ENCODE measurements at regions not wholly inside any gene's neighbourhood (a gene's known extent, or its start where the extent isn't known, plus 50 kb on each side); places are given as distances from the start of the nearest gene placed in this dataset.
A peak's percentile ranks its signal among the peaks of the same experiment; 100 is the strongest.

DNA sequence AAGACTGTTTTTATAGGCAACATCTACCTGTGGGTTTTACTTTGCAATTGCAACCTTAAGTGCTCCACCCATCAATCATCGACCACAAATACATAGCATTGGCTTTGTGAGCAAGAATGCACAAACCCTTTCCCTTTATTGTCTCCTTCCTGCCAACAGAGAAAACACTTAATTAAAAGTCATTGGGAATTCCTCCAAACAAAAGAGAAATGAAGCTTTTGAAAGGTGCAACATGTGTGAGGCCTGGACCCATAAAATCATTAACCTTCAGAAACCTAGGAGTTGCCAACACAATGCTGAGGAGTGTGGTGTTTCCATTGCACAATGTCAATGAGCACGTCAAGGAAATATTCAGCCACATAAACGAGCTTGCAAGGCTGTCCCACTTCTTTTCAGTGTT is 223.2 kb downstream of the BLID start:
- no peak overlapping the region for H2AFZ ChIP-seq (ENCODE audit: low read depth, low read length, poor library complexity, severe bottlenecking)
- no peak for DNase-seq (ENCODE audit: low read depth, low spot score)
- no peaks in the 10 kb centered on the region for H3K9me2 ChIP-seq (ENCODE audit: insufficient read depth)
- no peak overlapping the region for H3K4me3 ChIP-seq (replicated peaks in 1 of 2; ENCODE audit: low read depth in 1 of 2, low read length in 2 of 2)
- POLR2A ChIA-PET: no interaction called here
- ATAC-seq: no peak
- RAD21 ChIA-PET (ENCODE audit: low non-redundant PET in 1 of 2, low total read pairs in 2 of 2, uncharacterized antibody in 2 of 2, unreplicated experiment in 2 of 2): interaction anchor here in 1 of 2 experiments (0.6 kb wide), 1 partner anchor 178 kb away, joined by 6 read pairs; no protein-coding TSS in a partner anchor
- no TSS peak for BruUV-seq (replicated peaks)
- no peak overlapping the region for H3K4me2 ChIP-seq (ENCODE audit: low read length)
- TF ChIP-seq TCF7L2 (IDR thresholded peaks at IDR 0.05; ENCODE audit: borderline replicate concordance, extremely low read depth, insufficient read depth, insufficient read length) (no peak), CEBPB (IDR thresholded peaks at IDR 0.05; ENCODE audit: low read depth) (peak; percentile 63)
- intact Hi-C loops (cut with micrococcal nuclease): no loop called here
- H3K4me1 ChIP-seq (ENCODE audit: control insufficient read depth in 1 of 2, insufficient read depth in 2 of 2, low read length in 2 of 2): peaks cover 3 to 29% of the 10 kb centered on the region in 2 experiments; a peak in 2 of 4 replicates
- H3K9me3 ChIP-seq (ENCODE audit: control insufficient read depth in 1 of 2, insufficient read depth in 1 of 2, low read depth in 1 of 2, low read length in 2 of 2): no peaks in the 10 kb centered on the region
- H3K79me2 ChIP-seq (ENCODE audit: insufficient read depth, low read length): no peaks in the 10 kb centered on the region
- H3K27me3 ChIP-seq (ENCODE audit: insufficient read depth, low read length): no peaks in the 10 kb centered on the region
- H3K9ac ChIP-seq (ENCODE audit: low read length): no peak overlapping the region
- no peaks in the 10 kb centered on the region for H4K20me1 ChIP-seq (ENCODE audit: insufficient read depth)
- no peak overlapping the region for H3K27ac ChIP-seq (ENCODE audit: low read depth, low read length)
- CTCF ChIA-PET: no interaction called here
- no peaks in the 10 kb centered on the region for H3K36me3 ChIP-seq (ENCODE audit: control insufficient read depth in 1 of 2, insufficient read depth in 2 of 2, low read length in 2 of 2)

DNA sequence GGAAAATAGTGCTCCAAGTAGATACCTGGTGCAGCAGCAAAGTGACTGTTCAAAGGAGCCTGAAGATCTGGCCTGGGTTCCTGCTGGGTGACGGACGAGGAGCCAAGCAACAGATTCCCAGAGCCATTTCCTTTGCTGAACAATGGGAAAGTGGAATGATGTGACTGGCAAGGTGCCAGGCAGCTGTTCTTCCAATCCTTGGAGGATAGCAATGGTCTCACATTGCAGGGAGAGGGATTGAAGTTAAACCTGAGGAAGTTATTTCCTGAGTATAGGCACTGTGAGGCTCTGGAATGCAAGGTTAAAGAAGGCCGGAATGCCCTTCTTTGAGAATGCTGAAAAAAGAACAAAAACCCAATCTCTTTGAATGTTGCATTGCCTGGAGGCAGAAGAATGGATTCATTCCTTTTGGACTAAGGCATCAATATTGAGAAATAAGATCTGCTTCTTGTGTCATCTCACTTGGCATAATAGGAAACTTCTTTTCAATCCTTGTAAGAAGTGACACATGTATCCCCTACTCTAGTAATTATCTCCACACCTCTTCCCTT is 223.8 kb downstream of the BLID start:
- BruUV-seq (replicated peaks): no TSS peak
- TF ChIP-seq ELF1 (IDR thresholded peaks at IDR 0.05; ENCODE audit: borderline replicate concordance, low read depth) (no peak), ZFX (IDR thresholded peaks at IDR 0.05) (no peak), CBX3 (IDR thresholded peaks at IDR 0.05; ENCODE audit: low read depth) (no peak), SRF (IDR thresholded peaks at IDR 0.05; ENCODE audit: low read depth) (no peak), SP1 (IDR thresholded peaks at IDR 0.05; ENCODE audit: low read depth) (no peak), YY1 (IDR thresholded peaks at IDR 0.05; ENCODE audit: extremely low read depth, insufficient replicate concordance, low read depth, low read length) (no peak), CEBPB (IDR thresholded peaks at IDR 0.05; ENCODE audit: low read depth) (no peak), POLR2A (IDR thresholded peaks at IDR 0.05; ENCODE audit: borderline replicate concordance, extremely low read depth, insufficient read depth, insufficient read length) (no peak), POLR2AphosphoS5 (IDR thresholded peaks at IDR 0.05; ENCODE audit: low read depth, low read length) (no peak), EZH2 (IDR thresholded peaks at IDR 0.05) (no peak), RAD21 (IDR thresholded peaks at IDR 0.05; ENCODE audit: low read depth) (no peak), FOSL1 (IDR thresholded peaks at IDR 0.05; ENCODE audit: low read depth) (no peak)
- TF ChIP-seq, protein P1, sequence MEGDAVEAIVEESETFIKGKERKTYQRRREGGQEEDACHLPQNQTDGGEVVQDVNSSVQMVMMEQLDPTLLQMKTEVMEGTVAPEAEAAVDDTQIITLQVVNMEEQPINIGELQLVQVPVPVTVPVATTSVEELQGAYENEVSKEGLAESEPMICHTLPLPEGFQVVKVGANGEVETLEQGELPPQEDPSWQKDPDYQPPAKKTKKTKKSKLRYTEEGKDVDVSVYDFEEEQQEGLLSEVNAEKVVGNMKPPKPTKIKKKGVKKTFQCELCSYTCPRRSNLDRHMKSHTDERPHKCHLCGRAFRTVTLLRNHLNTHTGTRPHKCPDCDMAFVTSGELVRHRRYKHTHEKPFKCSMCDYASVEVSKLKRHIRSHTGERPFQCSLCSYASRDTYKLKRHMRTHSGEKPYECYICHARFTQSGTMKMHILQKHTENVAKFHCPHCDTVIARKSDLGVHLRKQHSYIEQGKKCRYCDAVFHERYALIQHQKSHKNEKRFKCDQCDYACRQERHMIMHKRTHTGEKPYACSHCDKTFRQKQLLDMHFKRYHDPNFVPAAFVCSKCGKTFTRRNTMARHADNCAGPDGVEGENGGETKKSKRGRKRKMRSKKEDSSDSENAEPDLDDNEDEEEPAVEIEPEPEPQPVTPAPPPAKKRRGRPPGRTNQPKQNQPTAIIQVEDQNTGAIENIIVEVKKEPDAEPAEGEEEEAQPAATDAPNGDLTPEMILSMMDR (IDR thresholded peaks at IDR 0.05 in 2 of 3, conservative IDR thresholded peaks at IDR 0.05 in 1 of 3; ENCODE audit: borderline replicate concordance in 1 of 3, insufficient read depth in 1 of 3, low read depth in 2 of 3, low read length in 2 of 3): no peak
- TF ChIP-seq, protein P2, sequence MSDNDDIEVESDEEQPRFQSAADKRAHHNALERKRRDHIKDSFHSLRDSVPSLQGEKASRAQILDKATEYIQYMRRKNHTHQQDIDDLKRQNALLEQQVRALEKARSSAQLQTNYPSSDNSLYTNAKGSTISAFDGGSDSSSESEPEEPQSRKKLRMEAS (IDR thresholded peaks at IDR 0.05): no peak
- TF ChIP-seq, protein P3, sequence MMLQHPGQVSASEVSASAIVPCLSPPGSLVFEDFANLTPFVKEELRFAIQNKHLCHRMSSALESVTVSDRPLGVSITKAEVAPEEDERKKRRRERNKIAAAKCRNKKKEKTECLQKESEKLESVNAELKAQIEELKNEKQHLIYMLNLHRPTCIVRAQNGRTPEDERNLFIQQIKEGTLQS (IDR thresholded peaks at IDR 0.05): no peak
- Histone ChIP-seq H2AFZ (ENCODE audit: low read depth, low read length, poor library complexity, severe bottlenecking) (no peak overlapping the region), H4K20me1 (ENCODE audit: insufficient read depth) (no peaks in the 10 kb centered on the region), H3K9ac (ENCODE audit: low read length) (no peak overlapping the region), H3K9me3 (ENCODE audit: control insufficient read depth in 1 of 2, insufficient read depth in 1 of 2, low read depth in 1 of 2, low read length in 2 of 2) (no peaks in the 10 kb centered on the region), H3K79me2 (ENCODE audit: insufficient read depth, low read length) (no peaks in the 10 kb centered on the region), H3K9me2 (ENCODE audit: insufficient read depth) (no peaks in the 10 kb centered on the region), H3K36me3 (ENCODE audit: control insufficient read depth in 1 of 2, insufficient read depth in 2 of 2, low read length in 2 of 2) (no peaks in the 10 kb centered on the region), H3K27me3 (ENCODE audit: insufficient read depth, low read length) (no peaks in the 10 kb centered on the region), H3K27ac (ENCODE audit: low read depth, low read length) (no peak overlapping the region), H3K4me2 (ENCODE audit: low read length) (no peak overlapping the region), H3K4me1 (ENCODE audit: control insufficient read depth in 1 of 2, insufficient read depth in 2 of 2, low read length in 2 of 2) (peaks cover 3 to 29% of the 10 kb centered on the region in 2 experiments; a peak in 2 of 4 replicates), H3K4me3 (replicated peaks in 1 of 2; ENCODE audit: low read depth in 1 of 2, low read length in 2 of 2) (no peak overlapping the region)
- DNase-seq (ENCODE audit: low read depth, low spot score) (no peak), ATAC-seq (no peak)
- CTCF ChIA-PET: no interaction called here
- POLR2A ChIA-PET: no interaction called here
- RAD21 ChIA-PET (ENCODE audit: low non-redundant PET in 1 of 2, low total read pairs in 2 of 2, uncharacterized antibody in 2 of 2, unreplicated experiment in 2 of 2): no interaction called here
- intact Hi-C loops (cut with micrococcal nuclease): no loop called here

All from HCT116 (cell line).